Peyer's patch (tissue), 4 donors: ENCODE measurements at regions not wholly inside any gene's neighbourhood (a gene's known extent, or its start where the extent isn't known, plus 50 kb on each side); places are given as distances from the start of the nearest gene placed in this dataset.

Experiments
- CTCF ChIP-seq, 6 experiments: fragments of 450-650 bp in 4 of 6; fragments of 200-600 bp in 2 of 6; sonication (generic) in 1 of 6; IDR thresholded peaks; one replicate each; pipeline ENCODE4 v1.5.1; 2017 to 2019; ENCODE audit warnings: antibody characterized with exemption in 6 of 6, mild to moderate bottlenecking in 3 of 6, moderate library complexity in 1 of 6
- POLR2A ChIP-seq, 2 donors: fragments of 450-650 bp; IDR thresholded peaks; one replicate each; pipeline ENCODE4 v1.5.1; 2017; ENCODE audit warnings: antibody characterized with exemption in 2 of 2, mild to moderate bottlenecking in 2 of 2, moderate library complexity in 2 of 2

GRCh38 chr7:47035522-47035921, 546.4 kb downstream of the TNS3 start:
- no peak for TF ChIP-seq POLR2A (IDR thresholded peaks at IDR 0.05)
- TF ChIP-seq CTCF (IDR thresholded peaks at IDR 0.05): no peak
